ENCODE measurements at regions not wholly inside any gene's neighbourhood (a gene's known extent, or its start where the extent isn't known, plus 50 kb on each side); places are given as distances from the start of the nearest gene placed in this dataset.

GRCh38 chr10:33739031-33739430, 404.6 kb upstream of the NRP1 start:
- DNase-seq (ENCODE audit: low read depth), result no peak

- peak; percentile 32 for DNase-seq (ENCODE audit: low read depth)
These were observed 401.0 kb upstream of the NRP1 start for GRCh38 chr10:33735464-33735923.

- peak; percentile 72 for DNase-seq (ENCODE audit: low read depth)
These were observed 400.1 kb upstream of the NRP1 start for GRCh38 chr10:33734393-33735155.

GRCh38 chr10:33733058-33733457, 398.6 kb upstream of the NRP1 start:
- no peak for DNase-seq (ENCODE audit: low read depth)

GRCh38 chr10:33732161-33732680, 397.8 kb upstream of the NRP1 start:
- peak; percentile 67 for DNase-seq (ENCODE audit: low read depth)

- DNase-seq (ENCODE audit: low read depth), result no peak
These were observed 396.9 kb upstream of the NRP1 start for GRCh38 chr10:33731322-33731721.

- DNase-seq (ENCODE audit: low read depth), result no peak
These were observed 391.0 kb upstream of the NRP1 start for GRCh38 chr10:33725430-33725829.

- DNase-seq (ENCODE audit: low read depth), result no peak
These were observed 388.7 kb upstream of the NRP1 start for GRCh38 chr10:33723181-33723580.

GRCh38 chr10:33722067-33722466, 387.6 kb upstream of the NRP1 start:
- DNase-seq (ENCODE audit: low read depth), result peak; percentile 59

GRCh38 chr10:33721509-33721908, 387.0 kb upstream of the NRP1 start:
- no peak for DNase-seq (ENCODE audit: low read depth)

- DNase-seq (ENCODE audit: low read depth), result no peak
These were observed 385.7 kb upstream of the NRP1 start for GRCh38 chr10:33720161-33720560.

GRCh38 chr10:33719005-33719703, 384.7 kb upstream of the NRP1 start:
- DNase-seq (ENCODE audit: low read depth), result no peak

GRCh38 chr10:33716501-33717267, 382.2 kb upstream of the NRP1 start:
- DNase-seq (ENCODE audit: low read depth), result no peak

- no peak for DNase-seq (ENCODE audit: low read depth)
These were observed 381.0 kb upstream of the NRP1 start for GRCh38 chr10:33715303-33715975.

GRCh38 chr10:33712825-33713224, 378.4 kb upstream of the NRP1 start:
- no peak for DNase-seq (ENCODE audit: low read depth)

GRCh38 chr10:33710006-33710405, 375.5 kb upstream of the NRP1 start:
- no peak for DNase-seq (ENCODE audit: low read depth)

- DNase-seq (ENCODE audit: low read depth), result no peak
These were observed 374.7 kb upstream of the NRP1 start for GRCh38 chr10:33709008-33709753.

GRCh38 chr10:33708561-33708960, 374.1 kb upstream of the NRP1 start:
- no peak for DNase-seq (ENCODE audit: low read depth)

GRCh38 chr10:33706746-33707145, 372.3 kb upstream of the NRP1 start:
- DNase-seq (ENCODE audit: low read depth), result peak; percentile 56

GRCh38 chr10:33706191-33706590, 371.7 kb upstream of the NRP1 start:
- DNase-seq (ENCODE audit: low read depth), result peak; percentile 55

GRCh38 chr10:33704214-33704830, 369.9 kb upstream of the NRP1 start:
- DNase-seq (ENCODE audit: low read depth), result no peak
